SK-N-SH treated with all-trans-retinoic acid at 6 μM for 48 hours (cell line): ENCODE measurements at regions not wholly inside any gene's neighbourhood (a gene's known extent, or its start where the extent isn't known, plus 50 kb on each side); places are given as distances from the start of the nearest gene placed in this dataset.

Experiments
- BACH2 ChIP-seq: fragments of 250-450 bp; sonication (Bioruptor Pico); IDR thresholded peaks from 2 replicates; pipeline ENCODE4 v1.9.0; 2021; ENCODE audit warnings: mild to moderate bottlenecking, borderline replicate concordance
- OSR1 ChIP-seq: fragments of 250-450 bp; sonication (Bioruptor Pico); IDR thresholded peaks from 2 replicates; pipeline ENCODE4 v1.8.0; 2022; ENCODE audit warnings: moderate library complexity, mild to moderate bottlenecking, inconsistent platforms
- SNAI2 ChIP-seq: fragments of 250-450 bp; sonication (Bioruptor Pico); IDR thresholded peaks from 2 replicates; pipeline ENCODE4 v1.5.0; 2020; ENCODE audit warnings: mild to moderate bottlenecking, moderate library complexity
- ZC3H10 ChIP-seq: fragments of 250-450 bp; sonication (Bioruptor Pico); IDR thresholded peaks from 2 replicates; pipeline ENCODE4 v1.5.1; 2021; ENCODE audit warnings: mild to moderate bottlenecking, moderate library complexity
- ZFP3 ChIP-seq: fragments of 250-450 bp; sonication (Bioruptor Pico); IDR thresholded peaks from 2 replicates; pipeline ENCODE4 v1.5.0; 2020; ENCODE audit warnings: mild to moderate bottlenecking, moderate library complexity
- ZFP30 ChIP-seq: fragments of 450-650 bp; formaldehyde crosslinking; IDR thresholded peaks from 2 replicates; pipeline ENCODE4 v1.5.0; 2022; ENCODE audit warnings: mild to moderate bottlenecking, moderate library complexity
- ZNF565 ChIP-seq: fragments of 450-650 bp; formaldehyde crosslinking; conservative IDR thresholded peaks from 2 replicates; pipeline ENCODE4 v1.5.0; 2020; ENCODE audit warnings: low read depth, mild to moderate bottlenecking, moderate library complexity
- ZNF8 ChIP-seq: fragments of 450-650 bp; formaldehyde crosslinking; IDR thresholded peaks from 2 replicates; pipeline ENCODE4 v1.5.0; 2020; ENCODE audit warnings: mild to moderate bottlenecking, moderate library complexity
- TF ChIP-seq, protein P1 (sequence below): fragments of 250-450 bp; sonication (Bioruptor Pico); IDR thresholded peaks from 2 replicates; pipeline ENCODE4 v1.8.0; 2020; ENCODE audit warnings: mild to moderate bottlenecking, moderate library complexity, borderline replicate concordance

DNA sequence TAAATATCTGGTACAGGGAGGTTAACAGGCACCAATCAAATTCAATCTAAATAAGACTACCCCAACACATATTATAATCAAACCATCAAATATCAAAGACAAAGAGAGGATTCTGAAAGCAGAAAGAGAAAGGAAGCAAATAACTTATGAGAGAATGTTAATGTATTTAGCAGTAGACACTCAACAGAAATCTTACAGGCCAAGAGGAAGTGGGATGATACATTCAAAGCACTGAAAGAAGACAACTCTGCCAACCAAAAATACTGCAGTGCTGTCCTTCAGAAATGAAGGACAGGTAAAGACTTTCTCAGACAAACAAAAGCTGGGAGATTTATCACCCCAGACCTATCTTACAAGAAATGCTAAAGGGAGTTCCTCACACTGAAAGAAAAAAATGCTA, 95.9 kb upstream of the PTHLH start:
- TF ChIP-seq OSR1 (CRISPR knock-in tag), result no peak
- no peak for TF ChIP-seq ZFP30 (CRISPR knock-in tag)
- TF ChIP-seq ZNF8 (CRISPR knock-in tag), result no peak
- TF ChIP-seq ZFP3 (CRISPR knock-in tag), result no peak
- TF ChIP-seq ZC3H10 (CRISPR knock-in tag), result no peak
- no peak for TF ChIP-seq SNAI2
- TF ChIP-seq, protein P1, sequence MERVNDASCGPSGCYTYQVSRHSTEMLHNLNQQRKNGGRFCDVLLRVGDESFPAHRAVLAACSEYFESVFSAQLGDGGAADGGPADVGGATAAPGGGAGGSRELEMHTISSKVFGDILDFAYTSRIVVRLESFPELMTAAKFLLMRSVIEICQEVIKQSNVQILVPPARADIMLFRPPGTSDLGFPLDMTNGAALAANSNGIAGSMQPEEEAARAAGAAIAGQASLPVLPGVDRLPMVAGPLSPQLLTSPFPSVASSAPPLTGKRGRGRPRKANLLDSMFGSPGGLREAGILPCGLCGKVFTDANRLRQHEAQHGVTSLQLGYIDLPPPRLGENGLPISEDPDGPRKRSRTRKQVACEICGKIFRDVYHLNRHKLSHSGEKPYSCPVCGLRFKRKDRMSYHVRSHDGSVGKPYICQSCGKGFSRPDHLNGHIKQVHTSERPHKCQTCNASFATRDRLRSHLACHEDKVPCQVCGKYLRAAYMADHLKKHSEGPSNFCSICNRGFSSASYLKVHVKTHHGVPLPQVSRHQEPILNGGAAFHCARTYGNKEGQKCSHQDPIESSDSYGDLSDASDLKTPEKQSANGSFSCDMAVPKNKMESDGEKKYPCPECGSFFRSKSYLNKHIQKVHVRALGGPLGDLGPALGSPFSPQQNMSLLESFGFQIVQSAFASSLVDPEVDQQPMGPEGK, result no peak
- no peak for TF ChIP-seq BACH2 (CRISPR knock-in tag)
- no peak for TF ChIP-seq ZNF565 (CRISPR knock-in tag)
